IMR-90 (cell line): ENCODE measurements at regions not wholly inside any gene's neighbourhood (a gene's known extent, or its start where the extent isn't known, plus 50 kb on each side); places are given as distances from the start of the nearest gene placed in this dataset.

Experiments used
- ATAC-seq: fragments of 200-7000 bp; cut with Tn5 transposase; 2 replicates; pipeline ENCODE4 v1.9.1; 2020; ENCODE audit warnings: low read depth, mild to moderate bottlenecking, moderate library complexity
- BruUV-seq: library from RNA; stranded (reverse); fragments of 400-500 nt; replicated peaks from 2 replicates; lab custom pipeline; 2021; lab: Mats Ljungman, UMichigan
- CTCF ChIA-PET: fragments of 300-600 bp; formaldehyde crosslinking; extraction: SDS; loops from one replicate; lab custom pipeline; 2021; ENCODE audit warnings: antibody characterized with exemption; lab: Yijun Ruan, JAX
- POLR2A ChIA-PET: fragments of 300-600 bp; sonication (Branson Sonifier 250); formaldehyde crosslinking; loops from one replicate; lab custom pipeline; 2022; ENCODE audit warnings: antibody characterized with exemption; ENCODE audit not compliant: unreplicated experiment; lab: Charles Lee
- DNase-seq: peaks from one replicate; pipeline ENCODE4 v3.0.0; 2013
- H2AFZ ChIP-seq: replicated peaks from 2 replicates; pipeline ENCODE3; 2013; ENCODE audit warnings: low read length, mild to moderate bottlenecking; ENCODE audit not compliant: poor library complexity
- H2AK5ac ChIP-seq: 2 replicates; pipeline ENCODE4 v1.6.1; 2013; ENCODE audit warnings: low read depth, low read length, inconsistent platforms
- H2AK9ac ChIP-seq: replicated peaks from 2 replicates; pipeline ENCODE3; 2013; ENCODE audit warnings: mild to moderate bottlenecking, low read depth, low read length, moderate library complexity; ENCODE audit not compliant: poor library complexity
- H2BK120ac ChIP-seq: 2 replicates; pipeline ENCODE4 v1.6.1; 2013; ENCODE audit warnings: low read depth, low read length, inconsistent platforms
- H2BK15ac ChIP-seq: 3 replicates; pipeline ENCODE4 v1.6.1; 2013; ENCODE audit warnings: low read depth, low read length, inconsistent platforms
- H2BK20ac ChIP-seq: 2 replicates; pipeline ENCODE4 v1.6.1; 2013; ENCODE audit warnings: low read depth, mild to moderate bottlenecking, inconsistent platforms, low read length, moderate library complexity
- H2BK5ac ChIP-seq: 2 replicates; pipeline ENCODE4 v1.6.1; 2013; ENCODE audit warnings: mild to moderate bottlenecking, low read depth, low read length, inconsistent platforms; ENCODE audit not compliant: poor library complexity, severe bottlenecking
- H3K14ac ChIP-seq: replicated peaks from 2 replicates; pipeline ENCODE4 v1.6.1; 2013; ENCODE audit warnings: low read depth, low read length, inconsistent platforms
- H3K18ac ChIP-seq: 2 replicates; pipeline ENCODE4 v1.6.1; 2013; ENCODE audit warnings: low read depth, low read length, control low read depth
- H3K23ac ChIP-seq: 2 replicates; pipeline ENCODE4 v1.6.1; 2013; ENCODE audit warnings: low read depth, low read length, inconsistent platforms
- H3K27ac ChIP-seq: 2 replicates; pipeline ENCODE4 v1.5.1; 2013; ENCODE audit warnings: mild to moderate bottlenecking, control low read depth, low read length; ENCODE audit not compliant: insufficient read depth
- H3K27me3 ChIP-seq: 2 replicates; pipeline ENCODE4 v1.6.1; 2013; ENCODE audit warnings: low read length; ENCODE audit not compliant: control insufficient read depth, insufficient read depth
- H3K36me3 ChIP-seq: 2 replicates; pipeline ENCODE4 v1.6.1; 2013; ENCODE audit warnings: low read length, mixed read lengths; ENCODE audit not compliant: control insufficient read depth, insufficient read depth
- H3K4ac ChIP-seq: 2 replicates; pipeline ENCODE4 v1.6.1; 2013; ENCODE audit warnings: low read depth, low read length, inconsistent platforms
- H3K4me1 ChIP-seq: 2 replicates; pipeline ENCODE4 v1.6.1; 2013; ENCODE audit warnings: low read length, mixed read lengths; ENCODE audit not compliant: control insufficient read depth, insufficient read depth
- H3K4me2 ChIP-seq: 2 replicates; pipeline ENCODE4 v1.6.1; 2013; ENCODE audit warnings: low read depth, mild to moderate bottlenecking, control low read depth, low read length, moderate library complexity
- H3K4me3 ChIP-seq: 2 replicates; pipeline ENCODE4 v1.5.1; 2013; ENCODE audit warnings: low read depth, mild to moderate bottlenecking, control low read depth, low read length, moderate library complexity; ENCODE audit not compliant: insufficient read depth
- H3K56ac ChIP-seq: 2 replicates; pipeline ENCODE4 v1.6.1; 2013; ENCODE audit warnings: low read length, inconsistent platforms; ENCODE audit not compliant: insufficient read depth; ENCODE audit errors: extremely low read depth
- H3K79me1 ChIP-seq, 2 experiments: 2 replicates each; pipeline ENCODE4 v1.6.1; 2013; ENCODE audit warnings: low read length in 2 of 2, inconsistent platforms in 1 of 2, low read depth in 1 of 2
- H3K9ac ChIP-seq: 2 replicates; pipeline ENCODE4 v1.6.1; 2013; ENCODE audit warnings: low read depth, low read length, control low read depth
- H3K9me1 ChIP-seq: 2 replicates; pipeline ENCODE4 v1.6.1; 2013; ENCODE audit warnings: low read length, inconsistent platforms; ENCODE audit not compliant: insufficient read depth
- H3K9me3 ChIP-seq: 2 replicates; pipeline ENCODE4 v1.6.1; 2013; ENCODE audit warnings: low read length; ENCODE audit not compliant: control insufficient read depth, insufficient read depth
- H4K20me1 ChIP-seq: 2 replicates; pipeline ENCODE4 v1.6.1; 2013; ENCODE audit warnings: low read length, inconsistent platforms; ENCODE audit not compliant: insufficient read depth
- H4K5ac ChIP-seq: 2 replicates; pipeline ENCODE4 v1.6.1; 2013; ENCODE audit warnings: mild to moderate bottlenecking, low read depth, low read length, control low read depth
- H4K8ac ChIP-seq, 2 experiments: 2 replicates each; pipeline ENCODE4 v1.6.1; 2013; ENCODE audit warnings: low read depth in 2 of 2, low read length in 2 of 2, control low read depth in 1 of 2, inconsistent platforms in 1 of 2
- H4K91ac ChIP-seq: 2 replicates; pipeline ENCODE4 v1.6.1; 2013; ENCODE audit warnings: low read depth, low read length, inconsistent platforms; ENCODE audit not compliant: insufficient read depth
- CHD1 ChIP-seq: IDR thresholded peaks from 2 replicates; pipeline ENCODE4 v1.6.1; 2012; ENCODE audit warnings: low read depth, low read length, improper control_type of control experiment
- ELK1 ChIP-seq: fragments of 150-350 bp; IDR thresholded peaks from 2 replicates; pipeline ENCODE4 v1.6.1; 2016; ENCODE audit warnings: low read depth, mild to moderate bottlenecking, low read length, moderate library complexity, borderline replicate concordance
- FOS ChIP-seq: fragments of 150-350 bp; IDR thresholded peaks from 2 replicates; pipeline ENCODE4 v1.6.1; 2016; ENCODE audit warnings: low read depth, low read length
- MAFK ChIP-seq: IDR thresholded peaks from 2 replicates; pipeline ENCODE4 v1.6.1; 2012; ENCODE audit warnings: low read depth, low read length, improper control_type of control experiment
- MXI1 ChIP-seq: IDR thresholded peaks from 2 replicates; pipeline ENCODE4 v1.6.1; 2012; ENCODE audit warnings: low read depth, mild to moderate bottlenecking, low read length, moderate library complexity, borderline replicate concordance
- POLR2A ChIP-seq: IDR thresholded peaks from 2 replicates; pipeline ENCODE4 v1.6.1; 2012; ENCODE audit warnings: mild to moderate bottlenecking, low read depth, low read length
- WGBS, 2 experiments: methylation state at CpG; one replicate each; pipeline versions ENCODE4 v1.1.5 to v1.1.7; 2013; ENCODE audit warnings: missing lambda C conversion rate in 2 of 2; ENCODE audit not compliant: insufficient read length in 1 of 2; ENCODE audit errors: extremely low coverage in 2 of 2; 5-methylcytosine and 5-hydroxymethylcytosine counted together
- dilution Hi-C: fragments of 300-500 bp; cut with HindIII; formaldehyde crosslinking; loops from one replicate; pipeline ENCODE4 v1.14.3; 2018; ENCODE audit warnings: low sequenced_read_pairs; ENCODE audit not compliant: unreplicated experiment
- in situ Hi-C: fragments of 300-500 bp; cut with MboI; formaldehyde crosslinking; loops from 3 replicates; pipeline ENCODE4 v1.14.3; 2019; ENCODE audit warnings: low sequenced_read_pairs, inconsistent platforms, mixed read lengths
- intact Hi-C: fragments of 100-400 bp; cut with micrococcal nuclease; formaldehyde crosslinking; loops from 2 replicates; pipeline ENCODE4 v1.10.0; 2022

GRCh38 chr2:203610558-203610957 lies 75.5 kb upstream of the RAPH1 start:
- H2AK5ac ChIP-seq, result no peak overlapping the region
- H3K4ac ChIP-seq, result no peak overlapping the region
- H3K27ac ChIP-seq, result no peak overlapping the region
- no peak overlapping the region for H2AK9ac ChIP-seq
- no peak overlapping the region for H3K14ac ChIP-seq
- no peaks in the 10 kb centered on the region for H3K36me3 ChIP-seq
- POLR2A ChIA-PET, result no interaction called here
- no peak overlapping the region for H3K23ac ChIP-seq
- no peak overlapping the region for H4K91ac ChIP-seq
- no CpG with 5 or more reads among the region's 8 CpGs for WGBS, 2 experiments
- no peaks in the 10 kb centered on the region for H3K79me1 ChIP-seq
- no peak for ATAC-seq
- no peak overlapping the region for H3K9ac ChIP-seq
- H2BK15ac ChIP-seq, result no peak overlapping the region
- no peak overlapping the region for H3K4me2 ChIP-seq
- intact Hi-C loops (no loop called here), in situ Hi-C loops (no loop called here), dilution Hi-C loops (no loop called here)
- no peak overlapping the region for H2BK20ac ChIP-seq
- no peaks in the 10 kb centered on the region for H4K20me1 ChIP-seq
- H3K9me3 ChIP-seq, result no peaks in the 10 kb centered on the region
- no peak overlapping the region for H2BK120ac ChIP-seq
- H2BK5ac ChIP-seq, result no peak overlapping the region
- TF ChIP-seq MXI1, result no peak
- no peak for TF ChIP-seq POLR2A
- no peak for TF ChIP-seq FOS
- TF ChIP-seq ELK1, result no peak
- no peak for TF ChIP-seq MAFK
- no peak for TF ChIP-seq CHD1
- CTCF ChIA-PET, result no interaction called here
- no peak overlapping the region for H3K18ac ChIP-seq
- no peak overlapping the region for H3K56ac ChIP-seq
- H3K9me1 ChIP-seq, result no peaks in the 10 kb centered on the region
- DNase-seq, result no peak
- no peak overlapping the region for H4K5ac ChIP-seq
- peaks cover under 1% of the 10 kb centered on the region; the same call in 1 of the 2 replicates for H3K4me1 ChIP-seq
- H3K4me3 ChIP-seq, result no peak overlapping the region
- H4K8ac ChIP-seq, result no peak overlapping the region
- H3K27me3 ChIP-seq, result no peaks in the 10 kb centered on the region
- no peak overlapping the region for H2AFZ ChIP-seq
- BruUV-seq, result no TSS peak
